ENCODE measurements at regions not wholly inside any gene's neighbourhood (a gene's known extent, or its start where the extent isn't known, plus 50 kb on each side); places are given as distances from the start of the nearest gene placed in this dataset.

GRCh38 chr1:163406772-163407171 is 85.0 kb downstream of the NUF2 start:
- no peak for FAIRE-seq
- no peak for DNase-seq (ENCODE audit: insufficient read length, low spot score)

- FAIRE-seq = no peak
- no peak for DNase-seq (ENCODE audit: insufficient read length, low spot score)
Measured at GRCh38 chr1:163408262-163408661, 86.5 kb downstream of the NUF2 start.

GRCh38 chr1:163410073-163410999 is 88.6 kb downstream of the NUF2 start:
- no peak for FAIRE-seq
- peak; percentile 23 for DNase-seq (ENCODE audit: insufficient read length, low spot score)

- DNase-seq (ENCODE audit: insufficient read length, low spot score) (no peak), FAIRE-seq (no peak)
Measured at GRCh38 chr1:163412221-163412620, 90.5 kb downstream of the NUF2 start.

DNA sequence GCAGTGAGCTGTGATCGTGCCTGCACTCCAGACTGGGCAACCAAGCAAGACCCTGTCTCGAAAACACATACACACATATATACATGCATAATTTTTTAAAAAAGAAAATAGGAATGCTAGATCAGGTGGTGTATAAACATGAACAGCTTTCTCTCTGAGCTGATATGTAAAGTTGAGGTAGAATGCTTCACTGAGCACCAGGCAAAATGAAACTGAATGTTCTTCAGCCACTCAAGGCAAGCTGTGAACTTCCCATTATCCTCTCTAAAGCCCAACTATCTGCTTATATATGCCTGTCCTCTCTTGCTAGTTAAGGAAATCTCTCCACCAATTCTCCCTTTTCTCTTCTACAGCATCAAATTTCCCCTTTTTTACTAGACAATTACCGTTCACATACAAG is 93.0 kb downstream of the NUF2 start:
- no peak for DNase-seq (ENCODE audit: insufficient read length, low spot score)
- no peak for FAIRE-seq

DNA sequence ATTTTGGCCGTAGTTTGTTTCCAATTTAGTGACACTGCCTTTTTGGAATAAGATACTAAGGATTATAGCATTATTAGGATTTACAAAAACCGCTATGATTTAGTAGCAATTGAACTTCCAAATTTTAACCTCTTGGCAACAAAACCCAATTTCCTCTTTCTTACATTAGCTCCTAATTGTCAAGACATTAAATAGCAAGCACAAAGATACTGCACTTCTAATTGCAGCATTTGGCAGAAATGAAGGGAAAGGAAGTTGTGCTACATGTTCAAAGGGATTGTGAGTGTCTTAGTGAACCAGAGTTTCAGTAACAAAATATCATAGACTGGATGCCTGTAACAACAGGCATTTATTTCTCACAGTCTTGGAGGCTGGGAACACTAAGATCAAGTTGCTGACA is 99.9 kb downstream of the NUF2 start:
- DNase-seq (ENCODE audit: insufficient read length, low spot score) = no peak
- no peak for FAIRE-seq

DNA sequence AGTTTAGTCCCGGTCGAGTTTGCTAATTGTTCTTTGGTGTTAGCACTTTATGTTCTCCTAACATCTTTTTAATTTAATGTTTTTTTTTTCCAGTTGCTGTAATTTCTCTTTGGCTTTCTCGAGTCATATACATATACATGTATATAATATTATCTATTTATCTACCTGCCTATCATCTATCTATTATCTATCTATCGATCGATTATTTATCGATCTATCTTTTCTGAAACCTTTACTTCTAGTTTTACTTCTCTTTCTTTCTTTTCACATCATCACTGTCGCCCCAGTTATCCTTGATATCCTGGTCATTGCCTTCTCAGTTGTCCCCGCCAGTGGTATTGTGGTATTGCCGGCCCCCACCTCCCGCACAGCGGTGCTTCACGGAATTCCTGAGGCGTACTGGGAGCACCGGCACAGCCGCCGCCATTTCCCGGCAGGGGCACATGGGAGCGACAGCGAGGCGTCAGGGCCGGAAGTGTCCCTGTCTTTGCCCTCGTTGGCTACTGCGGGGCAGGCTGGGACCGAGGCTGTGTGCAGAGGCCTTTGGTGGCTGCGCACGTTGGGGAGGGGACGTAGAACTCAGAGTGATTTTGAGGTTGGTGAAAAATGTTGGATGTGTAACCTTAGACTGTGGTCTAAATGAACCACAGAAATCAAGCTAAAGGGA is 101.1 kb downstream of the NUF2 start:
- DNase-seq (ENCODE audit: insufficient read length, low spot score) (no peak), FAIRE-seq (no peak)

DNA sequence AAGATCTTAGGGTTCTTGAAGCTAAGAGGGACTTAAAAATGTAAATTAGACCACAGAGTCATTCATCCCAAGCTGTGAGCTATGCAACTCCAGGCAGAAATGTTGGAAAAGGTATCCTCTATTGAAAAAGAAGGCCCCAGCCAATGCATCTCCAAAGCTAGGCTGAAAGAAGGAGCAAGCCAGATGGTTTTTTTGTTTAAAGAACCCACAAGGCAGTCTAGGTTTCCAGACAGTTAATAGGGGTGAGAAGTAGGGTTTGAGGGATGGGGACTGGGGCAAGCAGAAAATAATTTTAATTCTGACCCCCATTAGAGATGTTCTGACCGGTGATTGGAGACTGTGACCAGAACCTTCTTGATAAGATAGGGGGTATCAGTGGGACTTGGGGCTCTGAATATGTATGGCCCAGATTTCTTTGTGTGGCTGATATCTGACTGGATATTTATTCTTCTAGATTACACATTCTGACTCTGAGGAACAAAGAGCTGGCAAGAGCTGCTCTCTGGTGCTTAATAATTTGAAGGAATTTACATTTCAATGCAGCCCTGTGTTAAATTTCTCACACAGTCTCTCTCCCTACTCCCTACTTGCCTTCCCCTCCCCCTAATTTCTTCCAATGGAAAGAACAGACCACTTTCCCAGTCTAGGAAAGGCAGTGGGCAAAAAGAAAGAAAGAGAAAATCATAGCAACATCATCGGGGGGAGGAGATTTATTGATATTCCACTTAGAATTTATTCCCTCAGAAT is 104.9 kb downstream of the NUF2 start:
- FAIRE-seq (no peak), DNase-seq (ENCODE audit: insufficient read length, low spot score) (no peak)

- DNase-seq (ENCODE audit: insufficient read length, low spot score) (no peak), FAIRE-seq (no peak)
Measured at GRCh38 chr1:163427279-163427678, 105.5 kb downstream of the NUF2 start.

GRCh38 chr1:163436140-163436812 is 114.5 kb downstream of the NUF2 start:
- FAIRE-seq = no peak

DNA sequence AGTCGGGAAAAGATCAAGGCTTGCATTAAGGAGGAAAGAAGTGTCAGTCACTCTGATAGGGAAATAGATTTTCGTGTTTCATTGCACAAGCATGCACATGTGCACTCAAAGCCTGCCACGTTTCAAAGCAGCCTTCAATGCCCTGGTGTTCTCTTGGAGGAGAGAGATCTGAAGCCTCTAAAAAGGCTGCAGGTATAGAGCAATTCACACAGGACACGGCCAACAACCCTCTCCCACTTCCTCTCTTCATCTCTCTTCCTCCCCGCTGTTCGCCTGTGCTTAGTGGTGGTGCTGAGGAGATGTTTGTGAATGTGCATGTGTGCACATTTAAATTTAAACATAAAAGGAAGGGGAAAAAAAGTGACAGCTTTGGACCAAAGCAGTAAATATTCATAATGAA is 117.7 kb downstream of the NUF2 start:
- FAIRE-seq (no peak), DNase-seq (ENCODE audit: insufficient read length, low spot score) (no peak)

More at GRCh38 chr1:163436140-163436812, 114.5 kb downstream of the NUF2 start:
- no peak for DNase-seq (ENCODE audit: insufficient read length, low spot score)

DNA sequence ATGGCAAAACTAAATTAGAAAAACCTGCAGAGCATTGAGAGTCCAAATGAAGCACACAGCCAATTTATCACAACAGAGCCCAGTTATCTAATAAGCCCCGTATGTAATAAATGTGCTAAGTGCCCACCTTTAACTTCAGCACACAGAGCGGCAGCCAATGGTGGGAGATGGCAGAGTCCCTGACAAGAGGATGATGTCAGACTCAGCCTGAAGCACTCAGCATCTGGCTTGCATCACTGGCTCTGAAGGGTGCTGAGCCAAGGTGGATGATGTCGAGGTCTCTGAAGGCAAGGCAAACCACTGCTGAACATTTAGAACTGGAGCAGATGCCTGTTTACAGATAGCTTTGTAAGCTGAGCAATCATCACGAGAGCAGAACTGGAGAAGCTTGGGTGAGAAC is 118.3 kb downstream of the NUF2 start:
- FAIRE-seq (no peak), DNase-seq (ENCODE audit: insufficient read length, low spot score) (no peak)

DNA sequence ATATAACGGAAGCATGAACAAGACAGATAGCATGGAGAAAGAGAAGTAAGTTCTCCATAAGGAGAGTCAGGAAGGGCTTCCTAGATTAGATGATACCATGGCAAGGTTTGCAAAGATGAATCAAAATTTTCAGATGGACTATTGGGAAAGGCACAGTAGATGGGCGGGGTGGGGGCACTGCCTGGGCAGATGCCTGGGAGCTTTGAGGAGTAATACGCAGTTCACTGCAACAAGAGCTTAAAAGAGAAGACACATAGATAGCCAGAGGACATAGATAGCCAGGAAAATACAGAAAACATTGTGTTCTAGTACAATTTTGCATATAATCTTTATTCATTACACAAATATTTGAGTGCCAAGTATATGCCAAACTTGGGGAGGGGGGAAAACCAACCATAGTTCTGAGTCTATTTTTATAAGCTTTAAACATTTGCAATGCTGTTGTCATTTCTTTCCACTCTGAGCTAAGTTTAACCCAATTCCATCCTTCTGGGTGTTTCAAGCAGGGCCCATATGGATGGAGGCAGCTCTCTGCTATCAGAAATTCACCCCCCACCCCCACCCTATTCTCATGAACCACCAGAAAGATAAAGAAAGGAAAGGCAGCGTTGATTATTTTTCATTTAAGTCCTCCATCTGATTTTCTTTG is 120.6 kb downstream of the NUF2 start:
- DNase-seq (ENCODE audit: insufficient read length, low spot score) (no peak), FAIRE-seq (no peak)

GRCh38 chr1:163442895-163443294 is 121.1 kb downstream of the NUF2 start:
- FAIRE-seq = no peak
- no peak for DNase-seq (ENCODE audit: insufficient read length, low spot score)

- FAIRE-seq = no peak
- DNase-seq (ENCODE audit: insufficient read length, low spot score) = no peak
Measured at GRCh38 chr1:163443863-163444262, 122.1 kb downstream of the NUF2 start.

DNA sequence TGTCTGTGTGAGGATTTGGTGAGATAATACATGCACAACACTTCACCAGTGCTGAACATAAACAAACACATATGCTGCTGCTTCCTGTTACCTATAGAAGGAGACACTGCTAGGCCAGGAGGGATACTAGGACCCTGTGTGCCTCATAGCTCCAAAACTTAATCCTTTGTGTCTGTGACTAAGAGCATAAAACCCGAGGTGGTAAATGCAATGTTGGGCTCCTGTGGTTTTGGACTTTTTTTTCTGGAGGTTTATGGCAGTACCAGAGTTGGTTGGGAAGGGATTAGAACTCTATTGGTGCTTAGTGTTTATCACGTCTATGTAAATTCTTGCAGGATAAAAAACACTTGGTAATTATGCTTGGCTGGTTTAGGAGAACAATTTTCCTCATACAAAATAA is 122.9 kb downstream of the NUF2 start:
- FAIRE-seq = no peak
- DNase-seq (ENCODE audit: insufficient read length, low spot score) = no peak

GRCh38 chr1:163450986-163451385 is 129.2 kb downstream of the NUF2 start:
- no peak for DNase-seq (ENCODE audit: insufficient read length, low spot score)
- no peak for FAIRE-seq

DNA sequence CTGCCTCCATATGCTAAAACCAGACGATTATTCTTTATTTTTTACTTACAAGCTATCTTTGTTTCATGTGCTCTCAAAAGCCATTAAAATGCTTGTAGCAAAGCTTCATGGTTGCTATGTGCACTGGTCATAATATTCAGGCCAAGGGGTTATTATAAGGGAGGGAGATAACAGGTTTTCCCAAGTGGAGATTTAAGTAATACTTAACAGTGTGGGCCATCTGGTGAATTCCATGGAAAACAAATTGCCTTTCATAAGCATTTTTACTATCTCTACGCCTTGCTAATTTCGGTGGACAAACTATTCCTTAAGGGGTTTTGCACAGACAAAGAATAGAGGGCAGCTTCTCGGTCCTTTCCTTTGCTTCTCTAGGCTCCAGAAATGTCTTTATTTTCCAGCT is 137.8 kb downstream of the NUF2 start:
- DNase-seq (ENCODE audit: insufficient read length, low spot score) (no peak), FAIRE-seq (no peak)

GRCh38 chr1:163467289-163467688 is 145.5 kb downstream of the NUF2 start:
- no peak for FAIRE-seq

More at GRCh38 chr1:163467289-163467688, 145.5 kb downstream of the NUF2 start:
- no peak for DNase-seq (ENCODE audit: insufficient read length, low spot score)

All from HTR-8/SVneo (cell line).